Activated T-cell treated with anti-CD3 and anti-CD28 coated beads for 4 hours (primary cell): ENCODE measurements at regions not wholly inside any gene's neighbourhood (a gene's known extent, or its start where the extent isn't known, plus 50 kb on each side); places are given as distances from the start of the nearest gene placed in this dataset.

Source experiments
- DNase-seq: peaks from one replicate; pipeline ENCODE4 v3.0.0-alpha.2; 2020

DNA sequence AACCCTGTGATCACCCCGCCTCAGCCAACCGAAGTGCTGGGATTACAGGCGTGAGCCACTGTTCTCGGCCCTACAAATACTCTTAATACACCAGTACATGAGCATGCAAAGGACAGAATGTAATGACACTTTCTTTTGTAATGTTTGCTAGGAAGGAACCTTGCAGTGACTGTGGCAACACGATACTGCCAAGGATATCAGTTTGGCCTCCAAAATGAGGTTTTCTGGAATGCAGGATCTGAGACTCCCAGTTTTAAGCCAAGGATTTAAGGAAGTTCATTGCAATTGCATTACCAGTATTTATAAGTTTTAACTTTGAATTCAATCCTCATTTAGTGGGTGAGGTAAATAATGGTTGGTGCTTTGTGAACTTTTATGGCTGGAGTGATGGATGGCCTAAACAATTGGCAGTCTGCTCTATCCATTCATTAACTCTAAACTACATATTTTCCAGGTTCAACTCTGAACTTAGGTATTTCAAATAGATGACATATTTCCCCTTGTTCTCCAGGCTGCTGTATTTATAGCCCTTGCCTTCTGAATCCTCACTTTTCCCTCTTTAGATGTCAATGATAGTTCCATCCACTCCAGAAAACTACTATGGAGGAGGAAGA, 330.3 kb downstream of the C11orf87 start:
- no peak for DNase-seq

DNA sequence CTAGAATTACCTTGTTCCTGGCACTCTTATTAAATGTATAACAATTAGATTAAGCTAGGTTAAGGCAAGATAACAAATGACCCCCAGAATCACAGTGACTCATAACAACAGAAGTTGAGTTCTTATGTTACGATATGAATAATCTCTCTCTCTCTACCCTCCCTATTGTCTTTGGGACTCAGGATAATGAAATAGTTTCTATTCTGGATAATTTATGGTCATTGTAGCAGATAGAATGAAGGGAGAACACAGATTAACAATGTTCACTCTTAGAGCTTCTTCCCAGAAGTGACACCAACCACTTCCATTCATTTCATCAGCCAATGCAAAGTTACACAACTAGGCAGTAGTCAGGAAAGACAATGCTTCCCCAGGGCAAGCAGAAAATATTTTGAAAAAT, 334.5 kb downstream of the C11orf87 start:
- no peak for DNase-seq

DNA sequence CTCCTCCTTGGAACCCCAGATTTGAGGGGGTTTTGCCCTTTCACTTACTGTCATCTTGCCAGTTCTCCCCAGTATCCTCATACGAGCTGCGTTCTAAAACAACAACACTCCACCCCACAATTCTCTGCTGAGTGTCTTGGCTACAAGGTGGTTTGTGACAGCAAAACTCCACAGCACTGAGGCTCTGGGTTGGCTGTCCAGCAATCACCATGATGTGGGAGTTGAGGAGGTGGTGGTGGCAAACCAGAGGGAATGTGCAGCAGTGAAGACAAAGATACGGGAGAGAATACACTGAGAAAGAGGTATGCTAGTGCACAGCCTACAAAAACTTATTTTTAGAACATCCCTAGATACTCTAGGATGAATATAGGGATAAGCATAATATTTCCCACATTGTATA, 335.0 kb downstream of the C11orf87 start:
- no peak for DNase-seq

DNA sequence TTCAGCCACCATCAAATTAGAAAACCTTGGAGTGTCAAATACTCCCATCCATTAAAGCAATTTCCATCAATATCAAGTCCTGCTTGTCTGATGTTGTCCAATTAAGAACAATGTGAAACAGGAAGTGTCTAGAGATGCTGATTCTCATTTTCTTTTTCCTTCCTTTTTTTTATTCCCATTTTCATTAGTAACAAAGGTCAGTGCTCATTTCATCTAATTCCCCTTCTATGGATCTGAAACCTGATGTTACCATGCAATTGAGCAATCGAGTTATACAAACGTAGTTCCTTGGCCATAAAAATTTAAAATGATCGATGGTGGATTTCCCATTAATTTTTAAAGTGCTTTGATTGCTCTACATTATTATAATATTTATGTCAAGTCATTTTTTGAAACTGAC, 330.6 kb upstream of the ZC3H12C start:
- no peak for DNase-seq

DNA sequence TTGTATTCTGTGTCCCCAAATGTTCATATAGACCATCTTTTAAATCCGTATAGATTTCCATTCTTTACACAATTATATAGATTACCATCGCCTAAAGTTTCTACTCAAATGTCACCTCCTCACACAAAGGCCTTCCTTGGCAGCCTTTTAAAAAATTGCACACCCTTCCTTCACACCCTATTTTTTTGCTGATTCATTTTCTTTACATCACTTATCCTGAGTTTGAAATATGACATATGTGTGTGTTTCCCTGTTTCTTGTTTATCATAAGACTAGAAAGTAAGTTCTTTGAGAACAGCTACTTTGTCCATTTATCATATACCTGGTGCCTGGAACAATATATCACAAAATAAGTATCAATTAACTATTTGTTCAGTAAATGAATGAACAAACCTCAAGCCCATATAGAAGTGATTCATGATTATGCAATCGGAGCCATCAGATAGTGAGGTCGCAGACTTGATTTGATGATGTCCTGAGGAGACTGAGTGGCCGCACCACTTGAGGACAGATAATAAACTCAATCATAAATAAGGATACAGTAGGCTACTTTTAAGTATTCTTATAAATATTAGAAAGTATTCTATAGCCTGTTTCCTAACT, 327.4 kb upstream of the ZC3H12C start:
- DNase-seq = no peak

DNA sequence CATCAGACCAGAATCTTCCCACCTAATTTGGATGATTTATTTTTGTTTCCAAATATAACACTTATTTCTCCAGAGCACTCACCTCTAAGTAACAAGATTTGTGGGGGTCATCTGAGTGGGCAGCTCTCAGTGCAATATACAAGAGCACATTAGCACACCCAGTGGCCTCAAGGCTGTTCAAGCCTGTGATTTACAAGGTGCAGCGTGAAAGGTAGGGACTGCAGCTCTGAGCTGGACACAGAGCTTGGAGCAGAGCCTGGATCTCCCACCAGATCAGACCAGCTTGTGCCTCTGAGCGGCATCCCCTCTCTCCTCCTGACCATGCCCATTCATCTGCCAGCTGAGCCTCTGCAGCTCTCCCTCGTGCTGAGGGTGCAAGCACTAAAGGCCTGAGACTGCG, 323.3 kb upstream of the ZC3H12C start:
- DNase-seq = no peak

DNA sequence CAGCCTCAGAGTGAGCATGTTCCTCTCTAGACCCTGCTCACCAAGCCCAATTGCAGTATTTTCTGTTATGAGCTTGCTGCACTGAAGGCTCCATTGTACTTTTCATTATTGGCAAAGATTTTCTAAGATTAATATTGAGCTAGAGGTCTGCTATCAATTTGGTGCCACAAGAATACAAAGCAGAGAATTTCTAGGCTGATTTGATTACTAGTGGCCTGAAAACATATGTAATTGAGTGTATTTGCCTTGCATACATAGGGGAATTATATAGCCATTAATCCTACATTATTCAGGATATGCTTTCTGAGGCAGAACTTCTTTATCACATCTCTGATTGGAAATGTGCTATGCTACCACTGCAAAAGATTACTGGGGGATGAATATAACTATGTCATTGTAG, 322.9 kb upstream of the ZC3H12C start:
- no peak for DNase-seq

DNA sequence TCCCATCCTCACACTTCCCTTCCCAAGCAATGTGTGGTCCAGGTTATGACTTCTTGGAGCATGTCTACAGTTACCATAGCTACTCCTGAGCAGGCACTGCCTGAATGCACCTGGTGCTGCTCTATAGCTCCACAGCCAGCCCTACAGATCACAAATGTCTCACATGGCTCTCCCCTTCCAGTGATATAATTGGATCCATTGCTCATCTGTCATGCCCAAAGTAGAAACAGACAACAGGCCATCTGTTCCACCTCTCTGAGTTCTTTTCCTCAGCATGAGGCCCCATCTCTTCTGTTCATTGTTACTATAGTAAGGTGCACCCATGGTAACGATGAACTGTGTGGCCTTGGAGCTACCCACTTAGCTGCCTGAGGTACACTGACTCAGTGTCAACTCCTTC, 320.3 kb upstream of the ZC3H12C start:
- no peak for DNase-seq

DNA sequence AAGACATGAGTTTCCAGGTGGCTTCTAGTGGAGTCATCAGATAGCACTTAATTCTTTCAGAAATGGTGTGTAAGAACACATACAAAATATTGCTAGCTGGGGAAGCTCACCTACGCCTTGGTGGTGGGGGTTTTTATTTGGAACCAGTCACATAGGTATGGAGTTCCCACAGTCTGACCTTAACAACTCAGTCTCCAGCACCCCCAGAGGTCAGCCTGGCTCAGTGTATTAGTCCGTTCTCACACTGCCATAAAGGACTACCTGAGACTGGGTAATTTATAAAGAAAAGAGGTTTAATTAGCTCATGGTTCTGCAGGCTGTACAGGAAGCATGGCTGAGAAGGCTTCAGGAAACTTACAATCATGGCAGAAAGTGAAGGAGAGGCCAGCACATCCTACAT, 317.5 kb upstream of the ZC3H12C start:
- DNase-seq = no peak

DNA sequence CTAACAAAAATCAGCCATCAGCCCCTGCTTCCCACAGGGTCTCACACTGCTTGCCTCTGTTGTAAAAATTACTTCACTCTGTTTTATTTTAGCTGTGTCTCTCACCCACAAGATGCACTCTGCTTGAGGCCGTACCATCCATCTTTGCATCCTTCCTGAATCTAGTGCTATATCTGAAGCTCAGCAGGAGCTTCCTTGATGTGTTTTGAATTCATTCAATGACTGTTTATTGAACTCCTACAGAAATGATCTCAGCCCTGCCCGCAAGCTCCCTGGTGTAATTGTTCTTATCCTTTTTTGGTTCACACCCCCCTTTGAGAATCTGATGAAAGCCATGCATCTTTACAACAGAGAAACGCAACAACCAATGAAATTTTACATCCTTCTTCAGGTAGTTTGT, 310.2 kb upstream of the ZC3H12C start:
- no peak for DNase-seq

DNA sequence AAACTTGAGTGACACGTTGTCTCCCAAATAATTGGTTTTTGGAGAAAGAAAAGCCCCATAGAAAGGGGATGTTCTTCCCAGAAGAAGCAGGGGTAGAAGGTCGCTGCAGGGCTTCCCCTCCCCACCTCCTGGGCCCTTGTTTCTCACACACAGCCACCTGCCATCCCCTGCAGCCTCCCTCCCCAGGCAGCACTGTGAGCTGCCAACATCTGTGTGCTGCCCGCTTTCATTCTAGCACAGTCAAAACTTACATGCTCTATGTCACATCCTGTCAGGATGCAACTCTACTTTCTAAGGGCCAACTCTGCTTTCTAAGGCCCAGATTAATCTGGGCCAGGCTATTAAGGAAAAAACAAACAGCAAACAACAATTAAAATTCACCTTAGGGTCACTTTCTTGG, 309.4 kb upstream of the ZC3H12C start:
- DNase-seq = no peak

DNA sequence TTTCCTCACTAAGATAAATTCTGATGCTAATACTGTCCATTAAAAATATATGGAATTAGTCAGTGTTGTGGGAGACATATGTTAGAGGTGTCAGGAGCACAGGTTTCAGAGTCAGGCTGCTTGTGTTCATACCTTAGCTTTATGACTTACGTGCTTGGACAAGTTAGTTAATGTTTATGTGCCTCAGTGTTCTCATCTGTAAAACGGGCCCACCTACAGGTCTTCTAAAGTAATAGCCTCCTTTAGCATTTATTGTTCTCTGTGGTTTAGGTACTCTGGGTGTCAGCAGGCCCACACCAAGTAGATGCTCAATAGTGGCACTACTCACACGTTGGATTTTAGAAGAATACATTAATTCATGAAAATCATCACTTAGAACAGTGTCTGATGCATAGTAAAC, 308.7 kb upstream of the ZC3H12C start:
- DNase-seq = no peak

DNA sequence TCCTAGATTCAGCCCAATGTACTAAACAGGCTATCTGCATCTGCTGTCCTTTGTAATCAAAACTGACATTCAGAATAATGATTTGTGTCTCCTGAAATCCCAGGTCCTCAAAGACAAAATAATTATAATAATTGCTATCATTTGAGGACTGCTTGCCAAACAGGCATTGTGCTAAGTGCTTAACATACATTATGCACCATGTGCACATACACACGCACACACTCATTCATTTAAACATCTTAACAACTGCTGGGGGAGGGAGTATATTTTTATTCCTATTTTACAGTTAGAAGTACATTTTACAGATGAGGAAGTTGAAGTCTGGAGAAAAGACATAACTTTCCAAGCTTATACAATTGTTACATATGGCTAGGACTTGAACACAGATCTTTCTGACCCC, 308.0 kb upstream of the ZC3H12C start:
- DNase-seq = no peak

DNA sequence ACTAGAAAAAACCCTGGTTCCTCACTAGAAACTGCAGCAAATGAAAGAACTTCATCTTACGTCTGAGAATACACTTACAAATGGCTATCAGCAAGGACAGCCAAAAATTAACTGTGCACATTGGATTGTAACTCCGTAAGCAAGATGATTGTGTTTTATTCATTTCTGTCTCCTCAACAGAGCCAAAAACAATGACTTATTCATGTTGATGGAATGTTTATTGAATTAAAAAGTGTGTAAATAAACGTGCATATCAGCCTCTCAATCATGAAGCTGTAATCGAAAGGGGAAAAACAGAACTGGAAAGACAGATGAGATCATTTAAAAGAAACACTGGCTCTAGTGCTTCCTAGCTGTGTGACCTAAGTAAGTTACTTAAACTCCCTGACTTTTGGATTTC, 307.5 kb upstream of the ZC3H12C start:
- DNase-seq = no peak

DNA sequence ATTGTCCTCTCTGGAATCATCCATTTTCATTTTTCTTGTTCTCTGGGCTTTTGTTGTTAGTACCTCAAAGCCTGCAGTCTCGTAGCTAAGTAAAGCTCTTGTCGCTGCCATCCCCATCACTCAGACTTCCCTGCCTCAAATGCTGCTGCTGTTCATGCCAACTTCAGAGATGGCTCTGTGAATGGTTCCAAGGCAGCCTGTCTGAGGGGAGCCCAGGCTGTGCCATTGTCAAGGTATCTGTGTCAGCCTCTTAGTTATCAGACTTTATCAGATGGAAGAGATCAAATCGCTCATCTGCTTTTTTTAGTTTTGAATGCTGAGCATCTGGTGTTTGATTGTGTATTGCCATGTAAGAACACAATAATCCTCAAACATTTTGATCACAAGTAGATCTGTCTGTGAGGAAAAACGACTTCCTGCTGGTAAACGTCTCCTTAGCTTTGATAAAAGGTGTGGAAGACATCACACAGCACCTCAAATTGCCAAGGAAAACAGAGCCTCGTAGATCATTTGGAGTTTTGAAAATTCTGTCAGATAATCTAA, 304.2 kb upstream of the ZC3H12C start:
- no peak for DNase-seq

DNA sequence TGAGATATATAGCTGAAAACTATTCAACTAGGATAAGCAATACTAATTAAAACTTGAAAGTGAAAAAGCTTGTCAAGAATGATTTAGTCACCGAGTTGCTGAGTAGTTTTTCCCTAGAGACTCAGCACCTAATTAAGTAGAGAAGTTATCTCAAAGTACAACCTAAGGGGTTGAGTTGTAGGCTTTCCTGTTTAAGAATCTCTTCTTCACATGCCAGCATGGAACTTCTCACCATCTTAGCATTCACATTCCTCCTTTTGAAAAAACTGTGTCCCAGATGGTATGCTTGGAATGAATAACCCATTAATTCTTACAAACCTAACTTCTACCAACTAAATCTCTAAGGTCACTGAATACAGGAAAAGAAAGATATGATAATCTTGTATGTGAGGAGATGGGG, 303.3 kb upstream of the ZC3H12C start:
- no peak for DNase-seq

DNA sequence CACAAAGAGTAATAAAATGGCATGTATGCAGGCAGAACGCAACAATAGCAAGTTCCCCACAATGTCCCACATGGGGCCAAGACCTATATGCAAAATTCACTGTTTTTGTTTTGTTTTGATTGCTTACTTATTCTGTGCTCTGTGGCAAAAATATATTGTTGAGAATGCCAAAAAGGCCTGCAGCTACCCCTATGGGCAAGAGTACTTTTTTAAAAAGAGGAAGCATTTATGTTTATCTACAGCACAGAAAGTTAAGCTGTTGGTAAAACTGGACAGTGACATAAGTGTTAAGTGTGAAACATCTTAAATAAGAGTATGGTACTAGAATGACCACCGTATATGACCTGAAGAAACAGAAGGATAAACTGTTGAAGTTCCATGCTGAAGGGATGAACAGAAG, 301.9 kb upstream of the ZC3H12C start:
- no peak for DNase-seq

DNA sequence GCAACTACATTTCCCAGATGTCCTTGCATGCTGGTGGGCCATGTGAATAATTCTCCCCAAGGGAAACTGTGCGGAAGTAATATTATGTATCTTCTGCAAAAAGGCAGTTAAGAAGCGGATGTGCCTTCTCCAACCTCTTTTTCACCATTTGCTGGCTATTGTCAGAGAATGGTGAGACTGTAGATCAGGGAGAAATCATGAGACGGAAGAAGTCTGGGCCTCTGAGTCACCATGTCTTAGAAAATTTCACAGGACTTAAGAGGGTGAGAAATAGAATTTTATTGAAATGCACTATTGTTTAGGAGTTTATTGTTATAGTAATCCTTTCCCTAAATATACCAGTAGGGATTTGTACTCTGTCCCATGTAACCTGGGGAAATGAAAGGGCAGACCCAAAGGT, 298.7 kb upstream of the ZC3H12C start:
- DNase-seq = no peak

DNA sequence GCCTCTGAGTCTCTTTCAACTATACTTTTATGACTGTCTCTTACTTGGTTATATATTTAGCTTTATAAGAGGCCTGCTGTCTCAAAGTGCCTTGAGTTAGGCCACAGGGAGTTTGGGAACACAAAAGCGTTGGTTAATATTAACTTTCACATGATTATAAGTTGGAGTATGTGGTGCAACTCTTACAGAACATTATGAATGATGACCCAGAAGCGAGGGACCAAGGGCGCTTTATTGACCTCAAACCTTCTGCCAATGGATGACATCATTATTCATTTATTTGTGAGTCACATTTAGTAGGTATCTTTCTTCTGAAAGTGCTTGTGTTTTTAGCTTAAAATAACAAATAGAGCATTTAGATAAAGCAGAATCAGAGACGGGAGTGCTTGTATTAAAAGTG, 298.0 kb upstream of the ZC3H12C start:
- DNase-seq = no peak

DNA sequence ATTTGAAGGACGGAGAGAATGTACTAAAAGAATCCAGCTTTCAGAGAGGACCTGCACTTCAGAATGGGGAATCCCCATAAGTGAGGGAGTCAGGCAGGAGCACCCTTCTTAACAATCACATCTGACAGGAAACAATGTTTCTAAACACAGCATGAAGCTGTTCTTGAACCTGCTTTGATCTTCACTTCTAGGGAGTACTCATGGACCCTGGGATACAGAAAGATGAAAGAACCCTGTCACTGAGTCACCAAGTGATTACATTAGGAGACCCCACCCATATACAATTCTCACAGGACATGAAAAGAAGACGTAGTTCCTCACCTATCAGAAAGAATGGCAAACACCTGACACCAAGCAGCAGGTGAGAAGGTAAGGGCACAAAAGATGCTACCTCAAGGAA, 296.9 kb upstream of the ZC3H12C start:
- DNase-seq = no peak

DNA sequence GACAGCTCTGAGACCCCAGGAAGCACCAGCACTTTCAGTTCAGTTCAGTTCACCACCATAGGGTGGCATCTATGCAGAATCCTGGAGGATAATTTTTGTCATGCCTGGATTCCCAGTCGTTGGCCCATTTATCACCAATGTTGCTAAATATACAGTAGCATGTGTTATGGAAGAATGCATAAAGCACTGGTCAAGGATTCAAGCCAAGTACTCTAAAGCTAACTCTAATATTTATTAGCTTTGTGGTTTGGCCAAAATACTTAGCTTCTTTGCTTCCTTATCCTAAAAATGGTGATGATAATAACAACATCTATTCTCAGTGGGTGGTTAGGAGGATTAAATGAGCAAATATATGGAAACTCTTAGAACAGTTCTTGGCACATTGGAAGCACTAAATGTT, 294.7 kb upstream of the ZC3H12C start:
- DNase-seq = no peak

DNA sequence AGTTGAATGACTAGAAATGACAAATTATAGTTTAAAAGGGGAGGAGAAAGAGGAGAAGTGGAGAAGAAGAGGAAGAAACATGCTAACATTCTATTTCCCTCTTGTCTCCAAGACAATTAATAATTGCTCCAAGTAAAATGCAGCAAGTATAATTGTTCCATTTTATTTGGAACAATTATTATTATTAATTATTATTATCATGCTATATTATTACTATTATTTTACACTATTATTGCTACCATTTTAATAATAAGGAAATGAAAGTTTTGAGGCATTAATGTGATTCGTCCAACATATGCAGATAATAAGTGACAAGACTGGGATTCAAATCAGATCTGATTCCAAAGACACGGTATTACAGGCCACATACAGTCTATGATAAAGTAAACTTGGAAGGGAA, 293.6 kb upstream of the ZC3H12C start:
- no peak for DNase-seq

DNA sequence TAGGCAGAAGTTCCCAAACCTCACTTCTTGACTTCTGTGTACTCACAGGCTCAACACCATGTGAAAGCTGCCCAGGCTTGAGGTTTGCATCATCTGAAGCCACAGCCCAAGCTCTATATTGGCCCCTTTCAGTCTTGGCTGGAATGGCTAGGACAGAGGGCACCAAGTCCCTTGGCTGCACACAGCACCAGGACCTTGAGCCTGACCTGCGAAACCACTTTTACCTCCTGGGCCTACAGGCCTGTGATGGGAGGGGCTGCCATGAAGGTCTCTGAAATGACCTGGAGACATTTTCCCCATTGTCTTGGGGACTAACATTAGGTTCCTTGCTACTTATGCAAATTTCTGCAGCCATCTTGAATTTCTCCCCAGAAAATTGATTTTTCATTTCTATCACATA, 288.3 kb upstream of the ZC3H12C start:
- DNase-seq = no peak

DNA sequence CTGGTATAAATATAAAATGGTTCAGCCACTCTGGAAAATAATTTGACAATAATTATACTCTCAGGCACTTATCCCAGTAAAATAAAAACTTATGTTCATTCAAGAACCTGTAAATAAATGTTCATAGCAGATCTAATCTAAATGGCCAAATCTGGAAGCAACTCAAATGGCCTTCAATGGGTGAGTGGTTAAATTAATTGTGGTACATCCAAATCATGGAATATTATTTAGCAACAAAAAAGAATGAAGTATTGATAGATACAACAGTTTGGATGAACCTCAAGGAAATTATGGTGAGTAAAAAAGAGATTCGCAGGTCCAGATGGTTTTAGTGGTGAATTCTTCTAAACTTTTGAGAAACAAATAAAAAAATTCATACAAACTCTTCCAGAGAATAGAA, 287.0 kb upstream of the ZC3H12C start:
- DNase-seq = no peak

DNA sequence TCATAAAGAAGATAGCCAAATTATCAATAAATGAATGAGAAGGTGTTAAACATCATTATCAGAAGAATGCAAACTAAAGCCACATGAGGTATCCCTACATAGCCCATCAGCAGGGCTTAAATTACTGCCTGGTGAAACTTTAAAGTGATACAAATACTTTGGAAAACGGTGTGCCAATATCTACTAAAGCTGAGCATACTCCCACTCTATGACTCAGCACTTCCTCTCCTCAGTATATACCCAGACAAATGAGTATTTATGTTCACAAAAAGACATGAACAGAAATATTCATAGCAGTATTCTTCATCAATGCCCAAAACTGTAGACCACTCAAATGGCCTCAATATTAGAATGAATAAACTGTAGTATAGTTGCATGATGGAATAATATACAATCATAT, 284.6 kb upstream of the ZC3H12C start:
- DNase-seq = no peak
